ENCODE measurements at regions not wholly inside any gene's neighbourhood (a gene's known extent, or its start where the extent isn't known, plus 50 kb on each side); places are given as distances from the start of the nearest gene placed in this dataset.
"Not testable (repeated sequence)": the region's sequence is repeated elsewhere in the genome, so short reads cannot be mapped to it uniquely, and the experiment has no call there.

DNA sequence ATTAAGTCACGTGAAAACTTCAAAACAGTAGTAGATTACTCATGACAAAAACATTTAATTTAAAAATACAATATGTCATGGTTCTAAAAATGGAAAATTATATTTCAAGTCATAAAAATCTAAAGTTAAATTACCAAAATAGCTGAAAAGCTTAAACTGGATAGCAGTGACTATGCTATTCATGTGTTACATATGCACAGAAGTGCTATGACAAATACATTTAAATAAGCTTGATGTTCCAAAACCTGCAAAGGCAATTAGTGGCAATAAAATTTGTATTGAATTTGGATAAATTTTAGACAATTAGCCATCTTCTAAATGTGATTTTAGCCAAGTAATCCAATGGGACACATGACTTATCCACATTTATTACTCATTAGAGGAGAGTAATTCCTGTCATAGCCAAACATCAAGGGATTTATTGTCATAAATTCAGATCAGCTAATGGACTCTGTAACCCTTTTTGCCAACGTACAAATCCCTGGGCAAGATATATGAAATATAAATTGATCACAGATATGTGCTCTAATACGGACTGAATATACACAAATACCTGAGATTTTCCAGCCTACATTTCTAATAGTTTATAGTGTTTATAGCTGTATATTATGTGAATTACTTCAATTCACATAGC is 419.4 kb downstream of the ISL1 start:
- no peak for DNase-seq (ENCODE audit: low read depth)
- TF ChIP-seq CTCF (IDR thresholded peaks at IDR 0.05; ENCODE audit: control insufficient read depth, insufficient read depth, low read depth, low read length, missing control alignments): no peak
- no peak overlapping the region for H3K4me3 ChIP-seq (ENCODE audit: control insufficient read depth, low read depth, low read length)

GRCh38 chr5:51806677-51807076 is 423.4 kb downstream of the ISL1 start:
- no peak overlapping the region for H3K4me3 ChIP-seq (ENCODE audit: control insufficient read depth, low read depth, low read length)
- TF ChIP-seq CTCF (IDR thresholded peaks at IDR 0.05; ENCODE audit: control insufficient read depth, insufficient read depth, low read depth, low read length, missing control alignments): no peak
- DNase-seq (ENCODE audit: low read depth): no peak

DNA sequence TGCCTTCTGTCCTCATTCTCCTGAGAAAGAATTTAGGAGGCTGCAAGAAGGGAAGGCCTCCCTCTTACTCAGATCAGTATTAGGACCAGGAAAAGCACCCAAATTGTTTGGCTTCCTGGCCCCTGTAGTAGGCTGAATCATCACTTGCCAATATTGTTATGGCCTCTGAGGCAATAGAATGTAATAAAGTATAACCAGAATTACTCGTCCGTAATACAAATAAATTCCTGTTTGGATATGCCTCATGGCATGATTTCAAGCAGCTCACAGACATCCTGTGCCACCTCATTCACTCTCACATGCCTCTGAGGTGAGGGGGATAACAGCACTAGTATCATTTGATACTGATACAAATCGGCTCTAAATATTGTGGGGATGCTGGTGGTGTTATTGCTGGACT is 427.3 kb downstream of the ISL1 start:
- H3K4me3 ChIP-seq (ENCODE audit: control insufficient read depth, low read depth, low read length): no peak overlapping the region
- no peak for DNase-seq (ENCODE audit: low read depth)
- no peak for TF ChIP-seq CTCF (IDR thresholded peaks at IDR 0.05; ENCODE audit: control insufficient read depth, insufficient read depth, low read depth, low read length, missing control alignments)

- no peak for TF ChIP-seq CTCF (IDR thresholded peaks at IDR 0.05; ENCODE audit: control insufficient read depth, insufficient read depth, low read depth, low read length, missing control alignments)
- H3K4me3 ChIP-seq (ENCODE audit: control insufficient read depth, low read depth, low read length): no peak overlapping the region
- DNase-seq (ENCODE audit: low read depth): no peak
Observed at GRCh38 chr5:51811883-51812471, 428.7 kb downstream of the ISL1 start.

DNA sequence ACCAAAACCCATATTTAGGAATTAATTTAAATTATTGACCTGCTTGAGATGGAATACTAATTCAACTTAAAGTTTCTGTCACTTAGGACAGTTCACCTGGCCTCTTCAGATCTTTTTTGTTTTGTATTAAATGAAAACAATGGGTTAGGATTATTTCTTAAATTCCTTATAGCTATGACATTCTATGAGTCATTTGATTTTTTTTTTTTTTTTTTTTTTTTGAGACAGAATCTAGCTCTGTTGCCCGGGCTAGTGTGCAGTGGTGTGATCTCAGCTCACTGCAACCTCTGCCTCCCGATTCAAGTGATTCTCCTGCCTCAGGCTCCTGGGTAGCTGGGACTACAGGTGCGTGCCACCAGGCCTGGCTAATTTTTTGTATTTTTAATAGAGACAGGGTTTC is 431.6 kb downstream of the ISL1 start:
- H3K4me3 ChIP-seq (ENCODE audit: control insufficient read depth, low read depth, low read length); DNase-seq (ENCODE audit: low read depth): not testable (repeated sequence)

DNA sequence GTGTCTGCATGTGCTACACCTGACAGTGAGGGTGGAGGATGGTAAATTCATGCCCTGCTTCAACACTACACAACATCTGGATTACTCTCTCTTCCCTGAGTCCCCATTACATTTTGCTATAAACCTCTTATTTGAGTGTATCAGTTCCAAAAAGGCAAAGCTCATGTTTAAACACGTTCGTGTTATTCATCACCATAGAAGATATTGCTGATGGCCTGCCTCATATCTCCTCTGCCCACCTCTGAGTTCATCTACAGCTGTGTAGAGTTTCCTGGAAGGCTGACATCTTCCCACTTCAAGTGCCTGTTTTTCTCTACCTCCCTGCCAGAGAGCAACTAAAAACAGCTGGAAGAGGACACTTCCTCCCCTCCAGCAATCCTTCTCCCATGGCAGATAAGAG is 433.2 kb downstream of the ISL1 start:
- H3K4me3 ChIP-seq (ENCODE audit: control insufficient read depth, low read depth, low read length): no peak overlapping the region
- TF ChIP-seq CTCF (IDR thresholded peaks at IDR 0.05; ENCODE audit: control insufficient read depth, insufficient read depth, low read depth, low read length, missing control alignments): no peak
- no peak for DNase-seq (ENCODE audit: low read depth)

DNA sequence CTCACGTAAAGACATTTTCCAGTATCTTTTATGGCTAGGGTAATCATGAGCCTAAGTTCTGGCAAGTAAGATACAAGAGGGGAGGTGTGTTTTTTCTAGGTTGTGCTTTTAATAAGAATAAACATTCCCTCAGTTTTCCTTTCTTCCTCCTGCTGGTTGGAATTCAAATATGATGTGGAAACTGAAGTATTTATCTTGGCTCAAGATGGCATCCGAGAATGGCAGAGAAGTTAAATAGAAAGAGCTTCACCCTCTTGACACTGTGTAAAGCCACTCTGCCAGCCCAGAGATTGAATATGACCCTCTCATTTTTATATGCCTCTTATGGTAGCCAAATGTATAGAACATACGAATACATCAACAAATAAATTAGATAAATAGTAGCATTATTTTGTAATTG is 438.4 kb downstream of the ISL1 start:
- no peak for DNase-seq (ENCODE audit: low read depth)
- TF ChIP-seq CTCF (IDR thresholded peaks at IDR 0.05; ENCODE audit: control insufficient read depth, insufficient read depth, low read depth, low read length, missing control alignments): no peak
- no peak overlapping the region for H3K4me3 ChIP-seq (ENCODE audit: control insufficient read depth, low read depth, low read length)
